ENCODE measurements at regions not wholly inside any gene's neighbourhood (a gene's known extent, or its start where the extent isn't known, plus 50 kb on each side); places are given as distances from the start of the nearest gene placed in this dataset.

DNA sequence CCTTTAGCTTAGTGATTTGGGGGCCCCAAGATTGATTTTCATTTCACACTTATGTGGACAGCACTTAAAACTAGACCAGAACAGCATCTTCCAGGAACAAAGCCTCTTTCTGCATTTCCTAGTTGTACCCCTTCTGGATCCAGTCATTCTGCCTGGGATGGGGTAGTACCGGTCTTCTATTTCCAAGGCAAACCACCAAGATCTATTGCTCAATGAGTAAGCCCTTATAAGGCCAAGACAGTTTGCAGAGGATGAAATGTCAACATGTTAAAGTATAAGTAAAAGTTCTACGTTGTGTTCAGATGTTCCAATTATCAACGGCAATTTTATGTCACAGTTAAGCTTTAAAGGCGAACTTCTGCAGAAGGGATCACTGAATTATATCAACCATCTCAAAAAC, 106.9 kb upstream of the ZNF746 start:
- TF ChIP-seq POLR2A (IDR thresholded peaks at IDR 0.05) (no peak), CTCF (IDR thresholded peaks at IDR 0.05) (no peak)
